ENCODE measurements at regions not wholly inside any gene's neighbourhood (a gene's known extent, or its start where the extent isn't known, plus 50 kb on each side); places are given as distances from the start of the nearest gene placed in this dataset.
"Not testable (repeated sequence)": the region's sequence is repeated elsewhere in the genome, so short reads cannot be mapped to it uniquely, and the experiment has no call there.

- DNase-seq (ENCODE audit: low spot score), result no peak
These were observed 1080.6 kb downstream of the PLA2G4A start for GRCh38 chr1:187909382-187909781.

GRCh38 chr1:187911820-187912219 lies 1083.1 kb downstream of the PLA2G4A start:
- DNase-seq (ENCODE audit: low spot score), result no peak

GRCh38 chr1:187920976-187921375 lies 1092.2 kb downstream of the PLA2G4A start:
- no peak for DNase-seq (ENCODE audit: low spot score)

GRCh38 chr1:187921426-187921825 lies 1092.7 kb downstream of the PLA2G4A start:
- DNase-seq (ENCODE audit: low spot score), result no peak

- DNase-seq (ENCODE audit: low spot score), result no peak
These were observed 1093.5 kb downstream of the PLA2G4A start for GRCh38 chr1:187922255-187922654.

GRCh38 chr1:187924252-187924651 lies 1095.5 kb downstream of the PLA2G4A start:
- no peak for DNase-seq (ENCODE audit: low spot score)

- peak; percentile 10 for DNase-seq (ENCODE audit: low spot score)
These were observed 1099.5 kb downstream of the PLA2G4A start for GRCh38 chr1:187928288-187928687.

GRCh38 chr1:187928696-187929095 lies 1099.9 kb downstream of the PLA2G4A start:
- no peak for DNase-seq (ENCODE audit: low spot score)

GRCh38 chr1:187931776-187932175 lies 1103.0 kb downstream of the PLA2G4A start:
- no peak for DNase-seq (ENCODE audit: low spot score)

GRCh38 chr1:187933562-187934419 lies 1105.0 kb downstream of the PLA2G4A start:
- no peak for DNase-seq (ENCODE audit: low spot score)

GRCh38 chr1:187936667-187937066 lies 1107.9 kb downstream of the PLA2G4A start:
- DNase-seq (ENCODE audit: low spot score), result no peak

- no peak for DNase-seq (ENCODE audit: low spot score)
These were observed 1109.3 kb downstream of the PLA2G4A start for GRCh38 chr1:187938092-187938491.

GRCh38 chr1:187942986-187943385 lies 1114.2 kb downstream of the PLA2G4A start:
- DNase-seq (ENCODE audit: low spot score), result no peak

- DNase-seq (ENCODE audit: low spot score), result no peak
These were observed 1115.1 kb downstream of the PLA2G4A start for GRCh38 chr1:187943606-187944403.

- not testable (repeated sequence) for DNase-seq (ENCODE audit: low spot score)
These were observed 1117.9 kb downstream of the PLA2G4A start for GRCh38 chr1:187946661-187947060.

GRCh38 chr1:187947359-187947758 lies 1118.6 kb downstream of the PLA2G4A start:
- DNase-seq (ENCODE audit: low spot score), result no peak

- DNase-seq (ENCODE audit: low spot score), result no peak
These were observed 1119.5 kb downstream of the PLA2G4A start for GRCh38 chr1:187948170-187948794.

- no peak for DNase-seq (ENCODE audit: low spot score)
These were observed 1120.8 kb downstream of the PLA2G4A start for GRCh38 chr1:187949567-187949966.

- no peak for DNase-seq (ENCODE audit: low spot score)
These were observed 1123.1 kb downstream of the PLA2G4A start for GRCh38 chr1:187951817-187952216.

- no peak for DNase-seq (ENCODE audit: low spot score)
These were observed 1123.7 kb downstream of the PLA2G4A start for GRCh38 chr1:187952446-187952845.

GRCh38 chr1:187956975-187957374 lies 1128.2 kb downstream of the PLA2G4A start:
- DNase-seq (ENCODE audit: low spot score), result no peak

GRCh38 chr1:187958207-187958606 lies 1129.5 kb downstream of the PLA2G4A start:
- no peak for DNase-seq (ENCODE audit: low spot score)

GRCh38 chr1:187959062-187959461 lies 1130.3 kb downstream of the PLA2G4A start:
- DNase-seq (ENCODE audit: low spot score), result no peak
